ENCODE measurements at regions not wholly inside any gene's neighbourhood (a gene's known extent, or its start where the extent isn't known, plus 50 kb on each side); places are given as distances from the start of the nearest gene placed in this dataset.

DNA sequence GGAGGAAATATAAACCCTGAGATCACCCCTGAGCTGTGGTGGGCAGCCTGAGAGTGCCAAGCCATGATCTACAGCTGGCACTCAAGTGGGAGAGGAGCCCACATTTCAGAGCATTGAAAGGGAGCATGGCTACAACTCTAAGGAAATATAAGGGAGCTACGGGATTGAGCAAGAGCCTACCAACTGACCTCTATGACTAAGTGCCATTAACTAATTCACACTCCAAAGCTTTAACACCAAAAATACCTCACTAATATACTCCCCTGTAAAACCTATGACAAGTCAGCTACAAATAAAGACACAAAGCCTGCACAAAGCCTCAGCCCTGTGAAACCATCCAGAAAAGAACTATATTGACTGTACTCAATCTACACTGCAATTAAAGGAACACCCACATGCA lies 286.8 kb upstream of the RPS23 start (continued):
- TF ChIP-seq FOXK1 (CRISPR knock-in tag; IDR thresholded peaks at IDR 0.05; ENCODE audit: borderline replicate concordance) (no peak), TEAD2 (tag; IDR thresholded peaks at IDR 0.05) (no peak), SP1 (CRISPR knock-in tag; IDR thresholded peaks at IDR 0.05) (no peak), ZNF780A (CRISPR knock-in tag; IDR thresholded peaks at IDR 0.05) (no peak), RBBP5 (IDR thresholded peaks at IDR 0.05; ENCODE audit: borderline replicate concordance, insufficient read depth, low read length, poor library complexity, severe bottlenecking) (no peak)
- TF ChIP-seq, protein P1, sequence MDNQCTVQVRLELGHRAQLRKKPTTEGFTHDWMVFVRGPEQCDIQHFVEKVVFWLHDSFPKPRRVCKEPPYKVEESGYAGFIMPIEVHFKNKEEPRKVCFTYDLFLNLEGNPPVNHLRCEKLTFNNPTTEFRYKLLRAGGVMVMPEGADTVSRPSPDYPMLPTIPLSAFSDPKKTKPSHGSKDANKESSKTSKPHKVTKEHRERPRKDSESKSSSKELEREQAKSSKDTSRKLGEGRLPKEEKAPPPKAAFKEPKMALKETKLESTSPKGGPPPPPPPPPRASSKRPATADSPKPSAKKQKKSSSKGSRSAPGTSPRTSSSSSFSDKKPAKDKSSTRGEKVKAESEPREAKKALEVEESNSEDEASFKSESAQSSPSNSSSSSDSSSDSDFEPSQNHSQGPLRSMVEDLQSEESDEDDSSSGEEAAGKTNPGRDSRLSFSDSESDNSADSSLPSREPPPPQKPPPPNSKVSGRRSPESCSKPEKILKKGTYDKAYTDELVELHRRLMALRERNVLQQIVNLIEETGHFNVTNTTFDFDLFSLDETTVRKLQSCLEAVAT (IDR thresholded peaks at IDR 0.05) = no peak
- TF ChIP-seq, protein P2, sequence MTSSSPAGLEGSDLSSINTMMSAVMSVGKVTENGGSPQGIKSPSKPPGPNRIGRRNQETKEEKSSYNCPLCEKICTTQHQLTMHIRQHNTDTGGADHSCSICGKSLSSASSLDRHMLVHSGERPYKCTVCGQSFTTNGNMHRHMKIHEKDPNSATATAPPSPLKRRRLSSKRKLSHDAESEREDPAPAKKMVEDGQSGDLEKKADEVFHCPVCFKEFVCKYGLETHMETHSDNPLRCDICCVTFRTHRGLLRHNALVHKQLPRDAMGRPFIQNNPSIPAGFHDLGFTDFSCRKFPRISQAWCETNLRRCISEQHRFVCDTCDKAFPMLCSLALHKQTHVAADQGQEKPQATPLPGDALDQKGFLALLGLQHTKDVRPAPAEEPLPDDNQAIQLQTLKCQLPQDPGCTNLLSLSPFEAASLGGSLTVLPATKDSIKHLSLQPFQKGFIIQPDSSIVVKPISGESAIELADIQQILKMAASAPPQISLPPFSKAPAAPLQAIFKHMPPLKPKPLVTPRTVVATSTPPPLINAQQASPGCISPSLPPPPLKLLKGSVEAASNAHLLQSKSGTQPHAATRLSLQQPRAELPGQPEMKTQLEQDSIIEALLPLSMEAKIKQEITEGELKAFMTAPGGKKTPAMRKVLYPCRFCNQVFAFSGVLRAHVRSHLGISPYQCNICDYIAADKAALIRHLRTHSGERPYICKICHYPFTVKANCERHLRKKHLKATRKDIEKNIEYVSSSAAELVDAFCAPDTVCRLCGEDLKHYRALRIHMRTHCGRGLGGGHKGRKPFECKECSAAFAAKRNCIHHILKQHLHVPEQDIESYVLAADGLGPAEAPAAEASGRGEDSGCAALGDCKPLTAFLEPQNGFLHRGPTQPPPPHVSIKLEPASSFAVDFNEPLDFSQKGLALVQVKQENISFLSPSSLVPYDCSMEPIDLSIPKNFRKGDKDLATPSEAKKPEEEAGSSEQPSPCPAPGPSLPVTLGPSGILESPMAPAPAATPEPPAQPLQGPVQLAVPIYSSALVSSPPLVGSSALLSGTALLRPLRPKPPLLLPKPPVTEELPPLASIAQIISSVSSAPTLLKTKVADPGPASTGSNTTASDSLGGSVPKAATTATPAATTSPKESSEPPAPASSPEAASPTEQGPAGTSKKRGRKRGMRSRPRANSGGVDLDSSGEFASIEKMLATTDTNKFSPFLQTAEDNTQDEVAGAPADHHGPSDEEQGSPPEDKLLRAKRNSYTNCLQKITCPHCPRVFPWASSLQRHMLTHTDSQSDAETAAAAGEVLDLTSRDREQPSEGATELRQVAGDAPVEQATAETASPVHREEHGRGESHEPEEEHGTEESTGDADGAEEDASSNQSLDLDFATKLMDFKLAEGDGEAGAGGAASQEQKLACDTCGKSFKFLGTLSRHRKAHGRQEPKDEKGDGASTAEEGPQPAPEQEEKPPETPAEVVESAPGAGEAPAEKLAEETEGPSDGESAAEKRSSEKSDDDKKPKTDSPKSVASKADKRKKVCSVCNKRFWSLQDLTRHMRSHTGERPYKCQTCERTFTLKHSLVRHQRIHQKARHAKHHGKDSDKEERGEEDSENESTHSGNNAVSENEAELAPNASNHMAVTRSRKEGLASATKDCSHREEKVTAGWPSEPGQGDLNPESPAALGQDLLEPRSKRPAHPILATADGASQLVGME (CRISPR knock-in tag; IDR thresholded peaks at IDR 0.05) = no peak
